ENCODE measurements at regions not wholly inside any gene's neighbourhood (a gene's known extent, or its start where the extent isn't known, plus 50 kb on each side); places are given as distances from the start of the nearest gene placed in this dataset.

GRCh38 chr20:12315652-12316051, 398.0 kb downstream of the BTBD3 start:
- TF ChIP-seq CTCF (optimal IDR thresholded peaks at IDR 0.05 in 1 of 3, IDR thresholded peaks at IDR 0.05 in 1 of 3, conservative IDR thresholded peaks at IDR 0.05 in 1 of 3; ENCODE audit: extremely low read depth in 1 of 3, insufficient read depth in 2 of 3, low read length in 3 of 3), result no peak
- no peak for TF ChIP-seq EZH2 (IDR thresholded peaks at IDR 0.05; ENCODE audit: low read length)
